ENCODE measurements at regions not wholly inside any gene's neighbourhood (a gene's known extent, or its start where the extent isn't known, plus 50 kb on each side); places are given as distances from the start of the nearest gene placed in this dataset.

DNA sequence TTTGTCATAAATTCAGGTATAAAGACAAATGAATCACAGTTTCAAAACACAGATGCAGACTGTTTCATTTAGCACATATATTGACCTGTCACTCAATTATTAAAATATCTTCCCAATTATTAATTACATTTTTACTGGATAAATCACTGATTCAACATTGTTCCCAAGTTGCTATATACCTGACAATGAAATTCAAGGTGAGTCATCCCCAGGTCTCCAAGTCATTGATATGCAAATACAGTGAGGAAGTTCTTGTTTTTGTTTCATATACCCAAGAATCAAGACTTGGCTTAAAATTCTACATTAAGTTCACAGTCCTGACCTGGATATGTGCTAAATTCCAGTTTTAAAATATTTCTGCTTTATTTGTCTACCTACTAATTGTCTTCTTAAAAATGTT is 599.3 kb upstream of the PSMD7 start:
- TF ChIP-seq CTCF (IDR thresholded peaks at IDR 0.05; ENCODE audit: poor library complexity) = no peak
- TF ChIP-seq EZH2 (IDR thresholded peaks at IDR 0.05; ENCODE audit: borderline replicate concordance) = no peak
- no peak for TF ChIP-seq EZH2phosphoT487 (IDR thresholded peaks at IDR 0.05; ENCODE audit: low read depth, severe bottlenecking, unreplicated experiment)
